ENCODE measurements at regions not wholly inside any gene's neighbourhood (a gene's known extent, or its start where the extent isn't known, plus 50 kb on each side); places are given as distances from the start of the nearest gene placed in this dataset.

DNA sequence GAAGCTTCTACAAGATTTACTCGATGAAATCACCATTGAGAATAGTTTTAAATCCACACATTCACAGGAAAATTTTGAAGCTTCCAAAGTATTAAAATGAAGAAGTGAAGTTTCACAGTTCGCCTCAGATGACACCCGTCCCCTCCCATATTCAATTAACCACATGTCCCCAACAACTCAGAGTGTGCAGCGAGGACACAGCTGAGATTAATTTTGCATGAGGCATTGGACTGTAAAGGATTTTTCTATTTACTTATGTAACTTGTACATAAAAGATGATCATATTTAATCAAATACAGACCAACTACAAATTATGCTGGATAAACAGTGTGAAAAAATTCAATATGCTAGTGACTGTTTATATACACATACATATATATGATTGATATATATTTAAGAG, 84.7 kb upstream of the OLFM1 start:
- ChIA-PET CTCF (no interaction called here), POLR2A (no interaction called here)
- Histone ChIP-seq H3K4me3 (no peak overlapping the region), H3K4me2 (no peak overlapping the region), H3K4me1 (no peaks in the 10 kb centered on the region), H3K27ac (no peak overlapping the region), H3K9me3 (peaks cover 47% of the 10 kb centered on the region)
- no peak for ATAC-seq
- DNase-seq (ENCODE audit: low read depth in 1 of 2, low spot score in 1 of 2) = no peak
- FAIRE-seq = no peak
- TF ChIP-seq CBX2 (IDR thresholded peaks at IDR 0.05; ENCODE audit: borderline replicate concordance, low read depth) (no peak), JUNB (IDR thresholded peaks at IDR 0.05) (no peak), ZFP36 (IDR thresholded peaks at IDR 0.05; ENCODE audit: borderline replicate concordance, partially characterized antibody) (no peak)
- TF ChIP-seq, protein P1, sequence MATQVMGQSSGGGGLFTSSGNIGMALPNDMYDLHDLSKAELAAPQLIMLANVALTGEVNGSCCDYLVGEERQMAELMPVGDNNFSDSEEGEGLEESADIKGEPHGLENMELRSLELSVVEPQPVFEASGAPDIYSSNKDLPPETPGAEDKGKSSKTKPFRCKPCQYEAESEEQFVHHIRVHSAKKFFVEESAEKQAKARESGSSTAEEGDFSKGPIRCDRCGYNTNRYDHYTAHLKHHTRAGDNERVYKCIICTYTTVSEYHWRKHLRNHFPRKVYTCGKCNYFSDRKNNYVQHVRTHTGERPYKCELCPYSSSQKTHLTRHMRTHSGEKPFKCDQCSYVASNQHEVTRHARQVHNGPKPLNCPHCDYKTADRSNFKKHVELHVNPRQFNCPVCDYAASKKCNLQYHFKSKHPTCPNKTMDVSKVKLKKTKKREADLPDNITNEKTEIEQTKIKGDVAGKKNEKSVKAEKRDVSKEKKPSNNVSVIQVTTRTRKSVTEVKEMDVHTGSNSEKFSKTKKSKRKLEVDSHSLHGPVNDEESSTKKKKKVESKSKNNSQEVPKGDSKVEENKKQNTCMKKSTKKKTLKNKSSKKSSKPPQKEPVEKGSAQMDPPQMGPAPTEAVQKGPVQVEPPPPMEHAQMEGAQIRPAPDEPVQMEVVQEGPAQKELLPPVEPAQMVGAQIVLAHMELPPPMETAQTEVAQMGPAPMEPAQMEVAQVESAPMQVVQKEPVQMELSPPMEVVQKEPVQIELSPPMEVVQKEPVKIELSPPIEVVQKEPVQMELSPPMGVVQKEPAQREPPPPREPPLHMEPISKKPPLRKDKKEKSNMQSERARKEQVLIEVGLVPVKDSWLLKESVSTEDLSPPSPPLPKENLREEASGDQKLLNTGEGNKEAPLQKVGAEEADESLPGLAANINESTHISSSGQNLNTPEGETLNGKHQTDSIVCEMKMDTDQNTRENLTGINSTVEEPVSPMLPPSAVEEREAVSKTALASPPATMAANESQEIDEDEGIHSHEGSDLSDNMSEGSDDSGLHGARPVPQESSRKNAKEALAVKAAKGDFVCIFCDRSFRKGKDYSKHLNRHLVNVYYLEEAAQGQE (IDR thresholded peaks at IDR 0.05) = no peak
- 3% methylated on average over 4 of the region's 4 CpGs for WGBS (ENCODE audit: missing lambda C conversion rate)

DNA sequence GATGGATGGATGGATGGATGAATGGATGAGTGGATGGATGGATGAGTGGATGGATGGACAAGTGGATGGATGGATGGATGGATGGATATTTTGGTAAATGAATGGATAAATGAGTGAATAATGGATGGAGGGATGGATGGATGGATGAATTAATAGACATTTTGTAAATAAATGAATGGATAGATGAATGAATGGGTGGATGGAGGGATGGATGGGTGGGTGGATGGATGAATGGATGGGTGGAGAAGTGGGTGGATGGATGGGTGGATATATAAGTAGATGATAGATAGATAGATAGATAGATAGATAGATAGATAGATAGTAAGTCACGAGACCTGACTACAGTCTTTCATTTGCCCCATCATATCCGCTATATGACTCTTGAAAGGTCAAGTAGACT, 82.7 kb upstream of the OLFM1 start:
- no peak overlapping the region for H3K4me3 ChIP-seq
- DNase-seq (ENCODE audit: low read depth in 1 of 2, low spot score in 1 of 2) (no peak), FAIRE-seq (no peak), ATAC-seq (no peak)
- TF ChIP-seq, protein P2, sequence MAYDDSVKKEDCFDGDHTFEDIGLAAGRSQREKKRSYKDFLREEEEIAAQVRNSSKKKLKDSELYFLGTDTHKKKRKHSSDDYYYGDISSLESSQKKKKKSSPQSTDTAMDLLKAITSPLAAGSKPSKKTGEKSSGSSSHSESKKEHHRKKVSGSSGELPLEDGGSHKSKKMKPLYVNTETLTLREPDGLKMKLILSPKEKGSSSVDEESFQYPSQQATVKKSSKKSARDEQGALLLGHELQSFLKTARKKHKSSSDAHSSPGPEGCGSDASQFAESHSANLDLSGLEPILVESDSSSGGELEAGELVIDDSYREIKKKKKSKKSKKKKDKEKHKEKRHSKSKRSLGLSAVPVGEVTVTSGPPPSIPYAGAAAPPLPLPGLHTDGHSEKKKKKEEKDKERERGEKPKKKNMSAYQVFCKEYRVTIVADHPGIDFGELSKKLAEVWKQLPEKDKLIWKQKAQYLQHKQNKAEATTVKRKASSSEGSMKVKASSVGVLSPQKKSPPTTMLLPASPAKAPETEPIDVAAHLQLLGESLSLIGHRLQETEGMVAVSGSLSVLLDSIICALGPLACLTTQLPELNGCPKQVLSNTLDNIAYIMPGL (CRISPR knock-in tag; IDR thresholded peaks at IDR 0.05; ENCODE audit: borderline replicate concordance) = no peak
- no peak for TF ChIP-seq RFX5 (IDR thresholded peaks at IDR 0.05)
- no peak for TF ChIP-seq HOXA7 (CRISPR knock-in tag; IDR thresholded peaks at IDR 0.05)
- TF ChIP-seq, protein P1 (IDR thresholded peaks at IDR 0.05) = no peak
- no peak overlapping the region for H3K4me2 ChIP-seq
- WGBS (ENCODE audit: missing lambda C conversion rate) = 6% methylated on average over 2 of the region's 2 CpGs
- peaks cover 28% of the 10 kb centered on the region for H3K9me3 ChIP-seq
- no peaks in the 10 kb centered on the region for H3K4me1 ChIP-seq
- ChIA-PET CTCF (no interaction called here), POLR2A (interaction anchor here (0.8 kb wide), 1 partner anchor 29 kb away, joined by 5 read pairs; no protein-coding TSS in a partner anchor)
- H3K27ac ChIP-seq = no peak overlapping the region

DNA sequence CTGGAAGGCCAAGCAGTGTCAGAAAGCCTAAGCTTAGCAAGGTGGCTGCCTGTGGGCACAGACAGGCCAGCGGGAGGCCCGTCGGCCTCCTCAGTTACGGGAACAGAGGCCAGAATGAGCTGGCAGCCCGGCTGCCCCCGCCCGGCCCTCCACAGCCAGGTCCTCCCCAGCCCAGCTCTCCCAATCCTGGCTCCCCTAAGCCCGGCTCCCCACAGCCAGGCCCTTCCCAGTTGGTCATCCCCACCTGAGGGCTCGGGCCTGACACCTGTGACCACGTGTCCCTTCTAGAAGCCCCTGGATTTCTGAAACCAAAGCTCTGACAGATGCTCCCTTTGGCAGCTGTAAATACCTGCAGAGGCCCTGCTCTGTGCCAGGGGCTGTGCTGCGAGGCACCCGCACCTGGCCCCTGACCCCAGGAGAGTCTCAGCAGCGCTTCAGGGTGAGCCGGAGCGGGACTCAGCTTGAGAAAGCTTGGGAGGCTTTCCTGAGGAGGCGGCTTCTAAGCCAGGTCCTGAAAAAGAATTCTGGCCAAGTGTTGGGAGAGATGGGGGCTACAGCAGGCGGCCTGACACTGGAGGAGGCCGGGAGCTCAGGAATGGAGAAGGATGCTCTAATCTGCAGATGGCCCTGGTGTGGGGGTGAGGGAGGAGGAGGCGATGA, 80.4 kb upstream of the OLFM1 start:
- 0 out of 6 replicates have a peak, but pooled peaks of 1 of the 2 experiments have one; percentile 22 for ATAC-seq
- no peak for TF ChIP-seq JUNB (IDR thresholded peaks at IDR 0.05)
- TF ChIP-seq FOXS1 (CRISPR knock-in tag; IDR thresholded peaks at IDR 0.05) = no peak
- TF ChIP-seq POLR2A (IDR thresholded peaks at IDR 0.05; ENCODE audit: low read length) = no peak
- no peak for TF ChIP-seq CBX2 (IDR thresholded peaks at IDR 0.05; ENCODE audit: borderline replicate concordance, low read depth)
- no peak for TF ChIP-seq CHD2 (IDR thresholded peaks at IDR 0.05; ENCODE audit: low read length, partially characterized antibody)
- TF ChIP-seq HOXB5 (CRISPR knock-in tag; IDR thresholded peaks at IDR 0.05) = no peak
- TF ChIP-seq BHLHE40 (IDR thresholded peaks at IDR 0.05; ENCODE audit: low read depth, low read length) = no peak
- TF ChIP-seq ZFP36 (IDR thresholded peaks at IDR 0.05; ENCODE audit: borderline replicate concordance, partially characterized antibody) = no peak
- TF ChIP-seq SREBF2 (IDR thresholded peaks at IDR 0.05) = no peak
- no peak for TF ChIP-seq ZSCAN20 (CRISPR knock-in tag; IDR thresholded peaks at IDR 0.05)
- TF ChIP-seq, protein P3, sequence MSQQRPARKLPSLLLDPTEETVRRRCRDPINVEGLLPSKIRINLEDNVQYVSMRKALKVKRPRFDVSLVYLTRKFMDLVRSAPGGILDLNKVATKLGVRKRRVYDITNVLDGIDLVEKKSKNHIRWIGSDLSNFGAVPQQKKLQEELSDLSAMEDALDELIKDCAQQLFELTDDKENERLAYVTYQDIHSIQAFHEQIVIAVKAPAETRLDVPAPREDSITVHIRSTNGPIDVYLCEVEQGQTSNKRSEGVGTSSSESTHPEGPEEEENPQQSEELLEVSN (IDR thresholded peaks at IDR 0.05; ENCODE audit: borderline replicate concordance, low read depth) = no peak
- no peak for TF ChIP-seq GATA3 (IDR thresholded peaks at IDR 0.05; ENCODE audit: borderline replicate concordance)
- Histone ChIP-seq H3K4me3 (no peak overlapping the region), H3K4me1 (no peaks in the 10 kb centered on the region), H3K4me2 (no peak overlapping the region), H3K27ac (no peak overlapping the region), H3K9me3 (peaks cover 6% of the 10 kb centered on the region; the same call in 2 of the 3 replicates)
- WGBS (ENCODE audit: missing lambda C conversion rate) = 31% methylated on average over 9 of the region's 19 CpGs
- ChIA-PET POLR2A (no interaction called here), CTCF (interaction anchor here (0.7 to 1.0 kb wide), 2 partner anchors 9 to 47 kb away, joined by 3 read pairs; no protein-coding TSS in a partner anchor)
- DNase-seq (ENCODE audit: low read depth in 1 of 2, low spot score in 1 of 2) = no peak
- FAIRE-seq = no peak

Data from A549 (cell line).